HepG2 (cell line): ENCODE measurements at regions not wholly inside any gene's neighbourhood (a gene's known extent, or its start where the extent isn't known, plus 50 kb on each side); places are given as distances from the start of the nearest gene placed in this dataset.

Experiments
- GATA4 ChIP-seq: sonication (generic); IDR thresholded peaks from 2 replicates; pipeline ENCODE4 v1.6.1; 2016; ENCODE audit warnings: antibody characterized with exemption, low read depth, borderline replicate concordance
- ISL2 ChIP-seq: sonication (generic); formaldehyde crosslinking; IDR thresholded peaks from 2 replicates; pipeline ENCODE4 v1.5.0; 2020; ENCODE audit warnings: missing genetic modification reagents
- NPAS2 ChIP-seq: sonication (generic); formaldehyde crosslinking; IDR thresholded peaks from 2 replicates; pipeline ENCODE4 v1.8.0; 2022; ENCODE audit warnings: mild to moderate bottlenecking, missing genetic modification reagents, borderline replicate concordance
- TAF15 ChIP-seq: fragments of 200-400 bp; formaldehyde crosslinking; IDR thresholded peaks from one replicate; pipeline ENCODE4 v1.6.1; 2018; ENCODE audit warnings: mild to moderate bottlenecking, low read depth, low read length; ENCODE audit not compliant: poor library complexity, severe bottlenecking
- TF ChIP-seq, protein P1 (sequence below): sonication (generic); formaldehyde crosslinking; conservative IDR thresholded peaks from 2 replicates; pipeline ENCODE4 v1.8.0; 2022; ENCODE audit warnings: low read depth, missing genetic modification reagents
- TF ChIP-seq, protein P2 (sequence below): sonication (generic); formaldehyde crosslinking; IDR thresholded peaks from 2 replicates; pipeline ENCODE4 v1.4.0; 2020; ENCODE audit warnings: missing genetic modification reagents
- TF ChIP-seq, protein P3 (sequence below): sonication (generic); formaldehyde crosslinking; IDR thresholded peaks from 2 replicates; pipeline ENCODE4 v1.5.0; 2020; ENCODE audit warnings: mild to moderate bottlenecking, low read depth, missing genetic modification reagents, borderline replicate concordance
- TF ChIP-seq, protein P4 (sequence below): sonication (generic); formaldehyde crosslinking; IDR thresholded peaks from 2 replicates; pipeline ENCODE4 v1.5.1; 2020; ENCODE audit warnings: missing genetic modification reagents, mild to moderate bottlenecking, borderline replicate concordance
- TF ChIP-seq, protein P5 (sequence below): sonication (generic); formaldehyde crosslinking; IDR thresholded peaks from 2 replicates; pipeline ENCODE4 v1.4.0; 2020; ENCODE audit warnings: missing genetic modification reagents
- TF ChIP-seq, protein P6 (sequence below): sonication (generic); formaldehyde crosslinking; IDR thresholded peaks from 2 replicates; pipeline ENCODE4 v1.4.0; 2020; ENCODE audit warnings: missing genetic modification reagents
- TF ChIP-seq, protein P7 (sequence below): sonication (generic); formaldehyde crosslinking; conservative IDR thresholded peaks from 2 replicates; pipeline ENCODE4 v1.8.1; 2023; ENCODE audit warnings: missing genetic modification reagents

DNA sequence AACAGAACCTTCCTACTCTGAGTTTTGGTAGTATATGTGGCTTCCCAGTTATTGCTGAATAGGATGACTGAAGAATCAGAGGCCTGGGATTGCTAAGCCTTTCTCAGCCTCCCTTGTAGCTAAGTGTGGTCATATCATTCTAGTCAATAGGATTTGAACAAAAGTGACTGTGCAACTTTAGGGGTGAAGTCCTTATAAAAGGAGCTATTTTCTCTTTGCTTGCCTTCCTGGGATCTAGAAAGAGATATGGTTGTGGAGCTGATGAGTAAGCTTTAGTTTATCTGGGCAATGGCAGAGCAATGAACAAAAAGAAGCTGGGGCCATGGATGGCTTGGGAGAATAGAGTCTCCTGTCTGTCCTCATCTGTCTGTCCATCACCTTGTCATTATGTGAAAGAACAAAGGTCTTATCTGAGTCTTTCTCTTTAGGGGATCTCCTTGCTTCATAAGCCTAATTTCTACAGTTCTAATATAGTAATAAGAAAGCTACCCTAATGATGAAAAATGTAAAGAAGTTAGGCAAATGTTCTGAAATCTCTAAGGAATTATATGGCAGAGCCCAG, 91.5 kb downstream of the TENT5C start (continued):
- TF ChIP-seq, protein P1, sequence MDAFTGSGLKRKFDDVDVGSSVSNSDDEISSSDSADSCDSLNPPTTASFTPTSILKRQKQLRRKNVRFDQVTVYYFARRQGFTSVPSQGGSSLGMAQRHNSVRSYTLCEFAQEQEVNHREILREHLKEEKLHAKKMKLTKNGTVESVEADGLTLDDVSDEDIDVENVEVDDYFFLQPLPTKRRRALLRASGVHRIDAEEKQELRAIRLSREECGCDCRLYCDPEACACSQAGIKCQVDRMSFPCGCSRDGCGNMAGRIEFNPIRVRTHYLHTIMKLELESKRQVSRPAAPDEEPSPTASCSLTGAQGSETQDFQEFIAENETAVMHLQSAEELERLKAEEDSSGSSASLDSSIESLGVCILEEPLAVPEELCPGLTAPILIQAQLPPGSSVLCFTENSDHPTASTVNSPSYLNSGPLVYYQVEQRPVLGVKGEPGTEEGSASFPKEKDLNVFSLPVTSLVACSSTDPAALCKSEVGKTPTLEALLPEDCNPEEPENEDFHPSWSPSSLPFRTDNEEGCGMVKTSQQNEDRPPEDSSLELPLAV: no peak
- TF ChIP-seq GATA4: no peak
- TF ChIP-seq, protein P2, sequence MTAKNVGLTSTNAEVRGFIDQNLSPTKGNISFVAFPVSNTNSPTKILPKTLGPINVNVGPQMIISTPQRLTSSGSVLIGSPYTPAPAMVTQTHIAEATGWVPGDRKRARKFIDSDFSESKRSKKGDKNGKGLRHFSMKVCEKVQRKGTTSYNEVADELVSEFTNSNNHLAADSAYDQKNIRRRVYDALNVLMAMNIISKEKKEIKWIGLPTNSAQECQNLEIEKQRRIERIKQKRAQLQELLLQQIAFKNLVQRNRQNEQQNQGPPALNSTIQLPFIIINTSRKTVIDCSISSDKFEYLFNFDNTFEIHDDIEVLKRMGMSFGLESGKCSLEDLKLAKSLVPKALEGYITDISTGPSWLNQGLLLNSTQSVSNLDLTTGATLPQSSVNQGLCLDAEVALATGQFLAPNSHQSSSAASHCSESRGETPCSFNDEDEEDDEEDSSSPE (CRISPR knock-in tag): no peak
- TF ChIP-seq ISL2 (CRISPR knock-in tag): no peak
- TF ChIP-seq, protein P3, sequence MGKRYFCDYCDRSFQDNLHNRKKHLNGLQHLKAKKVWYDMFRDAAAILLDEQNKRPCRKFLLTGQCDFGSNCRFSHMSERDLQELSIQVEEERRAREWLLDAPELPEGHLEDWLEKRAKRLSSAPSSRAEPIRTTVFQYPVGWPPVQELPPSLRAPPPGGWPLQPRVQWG (CRISPR knock-in tag): no peak
- TF ChIP-seq, protein P4, sequence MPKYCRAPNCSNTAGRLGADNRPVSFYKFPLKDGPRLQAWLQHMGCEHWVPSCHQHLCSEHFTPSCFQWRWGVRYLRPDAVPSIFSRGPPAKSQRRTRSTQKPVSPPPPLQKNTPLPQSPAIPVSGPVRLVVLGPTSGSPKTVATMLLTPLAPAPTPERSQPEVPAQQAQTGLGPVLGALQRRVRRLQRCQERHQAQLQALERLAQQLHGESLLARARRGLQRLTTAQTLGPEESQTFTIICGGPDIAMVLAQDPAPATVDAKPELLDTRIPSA: no peak
- TF ChIP-seq, protein P5, sequence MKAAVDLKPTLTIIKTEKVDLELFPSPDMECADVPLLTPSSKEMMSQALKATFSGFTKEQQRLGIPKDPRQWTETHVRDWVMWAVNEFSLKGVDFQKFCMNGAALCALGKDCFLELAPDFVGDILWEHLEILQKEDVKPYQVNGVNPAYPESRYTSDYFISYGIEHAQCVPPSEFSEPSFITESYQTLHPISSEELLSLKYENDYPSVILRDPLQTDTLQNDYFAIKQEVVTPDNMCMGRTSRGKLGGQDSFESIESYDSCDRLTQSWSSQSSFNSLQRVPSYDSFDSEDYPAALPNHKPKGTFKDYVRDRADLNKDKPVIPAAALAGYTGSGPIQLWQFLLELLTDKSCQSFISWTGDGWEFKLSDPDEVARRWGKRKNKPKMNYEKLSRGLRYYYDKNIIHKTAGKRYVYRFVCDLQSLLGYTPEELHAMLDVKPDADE (CRISPR knock-in tag): no peak
- no peak for TF ChIP-seq TAF15
- TF ChIP-seq, protein P6, sequence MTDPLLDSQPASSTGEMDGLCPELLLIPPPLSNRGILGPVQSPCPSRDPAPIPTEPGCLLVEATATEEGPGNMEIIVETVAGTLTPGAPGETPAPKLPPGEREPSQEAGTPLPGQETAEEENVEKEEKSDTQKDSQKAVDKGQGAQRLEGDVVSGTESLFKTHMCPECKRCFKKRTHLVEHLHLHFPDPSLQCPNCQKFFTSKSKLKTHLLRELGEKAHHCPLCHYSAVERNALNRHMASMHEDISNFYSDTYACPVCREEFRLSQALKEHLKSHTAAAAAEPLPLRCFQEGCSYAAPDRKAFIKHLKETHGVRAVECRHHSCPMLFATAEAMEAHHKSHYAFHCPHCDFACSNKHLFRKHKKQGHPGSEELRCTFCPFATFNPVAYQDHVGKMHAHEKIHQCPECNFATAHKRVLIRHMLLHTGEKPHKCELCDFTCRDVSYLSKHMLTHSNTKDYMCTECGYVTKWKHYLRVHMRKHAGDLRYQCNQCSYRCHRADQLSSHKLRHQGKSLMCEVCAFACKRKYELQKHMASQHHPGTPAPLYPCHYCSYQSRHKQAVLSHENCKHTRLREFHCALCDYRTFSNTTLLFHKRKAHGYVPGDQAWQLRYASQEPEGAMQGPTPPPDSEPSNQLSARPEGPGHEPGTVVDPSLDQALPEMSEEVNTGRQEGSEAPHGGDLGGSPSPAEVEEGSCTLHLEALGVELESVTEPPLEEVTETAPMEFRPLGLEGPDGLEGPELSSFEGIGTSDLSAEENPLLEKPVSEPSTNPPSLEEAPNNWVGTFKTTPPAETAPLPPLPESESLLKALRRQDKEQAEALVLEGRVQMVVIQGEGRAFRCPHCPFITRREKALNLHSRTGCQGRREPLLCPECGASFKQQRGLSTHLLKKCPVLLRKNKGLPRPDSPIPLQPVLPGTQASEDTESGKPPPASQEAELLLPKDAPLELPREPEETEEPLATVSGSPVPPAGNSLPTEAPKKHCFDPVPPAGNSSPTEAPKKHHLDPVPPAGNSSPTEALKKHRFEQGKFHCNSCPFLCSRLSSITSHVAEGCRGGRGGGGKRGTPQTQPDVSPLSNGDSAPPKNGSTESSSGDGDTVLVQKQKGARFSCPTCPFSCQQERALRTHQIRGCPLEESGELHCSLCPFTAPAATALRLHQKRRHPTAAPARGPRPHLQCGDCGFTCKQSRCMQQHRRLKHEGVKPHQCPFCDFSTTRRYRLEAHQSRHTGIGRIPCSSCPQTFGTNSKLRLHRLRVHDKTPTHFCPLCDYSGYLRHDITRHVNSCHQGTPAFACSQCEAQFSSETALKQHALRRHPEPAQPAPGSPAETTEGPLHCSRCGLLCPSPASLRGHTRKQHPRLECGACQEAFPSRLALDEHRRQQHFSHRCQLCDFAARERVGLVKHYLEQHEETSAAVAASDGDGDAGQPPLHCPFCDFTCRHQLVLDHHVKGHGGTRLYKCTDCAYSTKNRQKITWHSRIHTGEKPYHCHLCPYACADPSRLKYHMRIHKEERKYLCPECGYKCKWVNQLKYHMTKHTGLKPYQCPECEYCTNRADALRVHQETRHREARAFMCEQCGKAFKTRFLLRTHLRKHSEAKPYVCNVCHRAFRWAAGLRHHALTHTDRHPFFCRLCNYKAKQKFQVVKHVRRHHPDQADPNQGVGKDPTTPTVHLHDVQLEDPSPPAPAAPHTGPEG (CRISPR knock-in tag): no peak
- no peak for TF ChIP-seq NPAS2 (CRISPR knock-in tag)
- TF ChIP-seq, protein P7, sequence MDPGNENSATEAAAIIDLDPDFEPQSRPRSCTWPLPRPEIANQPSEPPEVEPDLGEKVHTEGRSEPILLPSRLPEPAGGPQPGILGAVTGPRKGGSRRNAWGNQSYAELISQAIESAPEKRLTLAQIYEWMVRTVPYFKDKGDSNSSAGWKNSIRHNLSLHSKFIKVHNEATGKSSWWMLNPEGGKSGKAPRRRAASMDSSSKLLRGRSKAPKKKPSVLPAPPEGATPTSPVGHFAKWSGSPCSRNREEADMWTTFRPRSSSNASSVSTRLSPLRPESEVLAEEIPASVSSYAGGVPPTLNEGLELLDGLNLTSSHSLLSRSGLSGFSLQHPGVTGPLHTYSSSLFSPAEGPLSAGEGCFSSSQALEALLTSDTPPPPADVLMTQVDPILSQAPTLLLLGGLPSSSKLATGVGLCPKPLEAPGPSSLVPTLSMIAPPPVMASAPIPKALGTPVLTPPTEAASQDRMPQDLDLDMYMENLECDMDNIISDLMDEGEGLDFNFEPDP: no peak
- TF ChIP-seq, all 625 proteins: peak for 0
